ENCODE measurements at regions not wholly inside any gene's neighbourhood (a gene's known extent, or its start where the extent isn't known, plus 50 kb on each side); places are given as distances from the start of the nearest gene placed in this dataset.

- no peak for DNase-seq
These were observed 1958.8 kb upstream of the CELF4 start for GRCh38 chr18:39524370-39524769.

GRCh38 chr18:39523281-39523680 lies 1957.7 kb upstream of the CELF4 start:
- DNase-seq: no peak

- DNase-seq: no peak
These were observed 1955.6 kb upstream of the CELF4 start for GRCh38 chr18:39521164-39521563.

- DNase-seq: no peak
These were observed 1954.1 kb upstream of the CELF4 start for GRCh38 chr18:39519741-39520140.

GRCh38 chr18:39515299-39515698 lies 1949.7 kb upstream of the CELF4 start:
- no peak for DNase-seq

- DNase-seq: no peak
These were observed 1947.6 kb upstream of the CELF4 start for GRCh38 chr18:39513186-39513585.

GRCh38 chr18:39506581-39507330 lies 1941.2 kb upstream of the CELF4 start:
- DNase-seq: no peak

GRCh38 chr18:39500306-39500705 lies 1934.7 kb upstream of the CELF4 start:
- DNase-seq: no peak

GRCh38 chr18:39497821-39498220 lies 1932.2 kb upstream of the CELF4 start:
- no peak for DNase-seq

GRCh38 chr18:39496986-39497385 lies 1931.4 kb upstream of the CELF4 start:
- DNase-seq: no peak

- peak; percentile 16 for DNase-seq
These were observed 1928.8 kb upstream of the CELF4 start for GRCh38 chr18:39494211-39494896.

GRCh38 chr18:39491408-39491807 lies 1925.8 kb upstream of the CELF4 start:
- no peak for DNase-seq

GRCh38 chr18:39489431-39489830 lies 1923.8 kb upstream of the CELF4 start:
- no peak for DNase-seq

GRCh38 chr18:39487932-39488331 lies 1922.3 kb upstream of the CELF4 start:
- no peak for DNase-seq

GRCh38 chr18:39486268-39486667 lies 1920.7 kb upstream of the CELF4 start:
- DNase-seq: no peak

GRCh38 chr18:39485696-39486095 lies 1920.1 kb upstream of the CELF4 start:
- no peak for DNase-seq

- no peak for DNase-seq
These were observed 1915.7 kb upstream of the CELF4 start for GRCh38 chr18:39481281-39481680.

GRCh38 chr18:39480494-39481195 lies 1915.0 kb upstream of the CELF4 start:
- no peak for DNase-seq

- DNase-seq: no peak
These were observed 1898.4 kb upstream of the CELF4 start for GRCh38 chr18:39464006-39464405.

- no peak for DNase-seq
These were observed 1896.8 kb upstream of the CELF4 start for GRCh38 chr18:39462436-39462835.

GRCh38 chr18:39460136-39460535 lies 1894.5 kb upstream of the CELF4 start:
- no peak for DNase-seq

- DNase-seq: peak; percentile 17
These were observed 1889.7 kb upstream of the CELF4 start for GRCh38 chr18:39455285-39455684.

- DNase-seq: no peak
These were observed 1889.3 kb upstream of the CELF4 start for GRCh38 chr18:39454866-39455265.

GRCh38 chr18:39453882-39454281 lies 1888.3 kb upstream of the CELF4 start:
- DNase-seq: peak; percentile 49
